Cardiac fibroblast (primary cell): ENCODE measurements at regions not wholly inside any gene's neighbourhood (a gene's known extent, or its start where the extent isn't known, plus 50 kb on each side); places are given as distances from the start of the nearest gene placed in this dataset.

Experiments
- DNase-seq, 2 donors: peaks; one replicate each; pipeline versions ENCODE4 v3.0.0 to v3.0.0-alpha.2; 2010; ENCODE audit warnings: low read depth in 2 of 2
- H3K4me3 ChIP-seq, 2 donors: replicated peaks in 1 of 2; 1 replicate in 1 of 2; 2 replicates in 1 of 2; pipeline ENCODE4 v1.5.1; 2011; ENCODE audit warnings: low read depth in 2 of 2, low read length in 2 of 2, mild to moderate bottlenecking in 2 of 2, moderate library complexity in 1 of 2
- CTCF ChIP-seq: IDR thresholded peaks from one replicate; pipeline ENCODE4 v1.5.1; 2011; ENCODE audit warnings: low read depth, mild to moderate bottlenecking, low read length, inconsistent platforms

- DNase-seq: no peak
- TF ChIP-seq CTCF: no peak
- H3K4me3 ChIP-seq: no peak overlapping the region
Observed at GRCh38 chr1:56442290-56442877, 137.0 kb downstream of the PLPP3 start.

- H3K4me3 ChIP-seq: no peak overlapping the region
- DNase-seq: no peak
- no peak for TF ChIP-seq CTCF
Observed at GRCh38 chr1:56441601-56442000, 137.8 kb downstream of the PLPP3 start.

- no peak for TF ChIP-seq CTCF
- H3K4me3 ChIP-seq: no peak overlapping the region
- DNase-seq: no peak
Observed at GRCh38 chr1:56439610-56440264, 139.6 kb downstream of the PLPP3 start.

DNA sequence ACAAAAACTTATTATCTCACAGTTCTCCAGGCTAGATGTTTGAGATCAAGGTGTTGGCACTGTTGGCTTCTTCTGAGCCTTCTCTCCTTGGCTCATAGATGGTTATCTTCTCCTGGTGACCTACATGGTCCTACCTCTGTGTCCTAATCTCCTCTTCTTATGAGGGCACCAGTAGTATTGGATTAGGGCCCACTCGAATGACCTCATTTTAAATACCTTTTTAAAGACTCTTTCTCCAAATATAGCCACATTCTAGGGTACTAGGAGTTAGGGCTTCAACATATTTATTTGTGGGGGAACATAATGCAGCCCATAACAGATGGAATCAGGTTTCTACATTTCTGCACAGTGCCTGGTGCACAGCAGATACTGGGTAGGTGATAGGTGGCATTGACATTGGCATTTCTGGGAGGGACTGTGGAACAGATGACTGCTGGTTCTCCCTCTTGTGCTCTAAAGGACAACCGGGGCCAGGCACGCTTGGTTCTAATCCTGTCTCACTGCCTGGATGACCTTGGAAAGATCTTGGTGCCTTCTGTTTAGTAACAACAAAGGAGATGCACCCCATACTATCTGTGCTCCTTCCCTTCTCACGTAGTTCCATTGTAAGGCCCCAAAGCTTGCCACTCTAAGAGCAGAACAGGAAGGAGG lies 140.3 kb downstream of the PLPP3 start:
- no peak for TF ChIP-seq CTCF
- no peak for DNase-seq
- H3K4me3 ChIP-seq: no peak overlapping the region

GRCh38 chr1:56437959-56438358 lies 141.4 kb downstream of the PLPP3 start:
- peak in 1 of 2 donors; percentile 26 for DNase-seq
- TF ChIP-seq CTCF: no peak
- H3K4me3 ChIP-seq: no peak overlapping the region

DNA sequence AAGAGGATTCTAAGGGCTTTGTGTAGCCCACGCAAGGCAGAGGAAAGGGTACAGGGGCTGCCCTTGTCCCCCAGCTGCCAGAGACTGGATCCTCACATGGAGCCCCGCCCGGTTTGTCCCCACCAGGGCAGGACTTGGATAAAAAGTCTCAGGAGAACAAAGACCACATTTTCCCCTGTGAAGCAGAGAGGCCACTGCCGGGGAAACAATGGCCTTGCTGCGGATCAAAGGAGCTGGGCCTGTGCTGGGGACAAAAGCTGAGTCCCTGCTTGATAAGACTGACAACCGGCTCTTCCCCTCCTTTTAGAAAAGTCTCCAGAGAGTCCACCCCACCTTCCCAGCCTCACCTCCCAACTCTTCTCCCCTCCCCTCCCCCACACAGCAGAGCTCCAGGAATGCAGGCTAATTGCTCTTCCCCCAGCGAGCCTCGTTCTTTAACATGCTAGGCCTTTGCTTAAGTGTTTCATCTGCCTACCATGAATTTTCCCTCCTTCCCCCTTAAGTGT lies 142.4 kb downstream of the PLPP3 start:
- no peak for TF ChIP-seq CTCF
- no peak for DNase-seq
- no peak overlapping the region for H3K4me3 ChIP-seq
